ENCODE measurements at regions not wholly inside any gene's neighbourhood (a gene's known extent, or its start where the extent isn't known, plus 50 kb on each side); places are given as distances from the start of the nearest gene placed in this dataset.

DNA sequence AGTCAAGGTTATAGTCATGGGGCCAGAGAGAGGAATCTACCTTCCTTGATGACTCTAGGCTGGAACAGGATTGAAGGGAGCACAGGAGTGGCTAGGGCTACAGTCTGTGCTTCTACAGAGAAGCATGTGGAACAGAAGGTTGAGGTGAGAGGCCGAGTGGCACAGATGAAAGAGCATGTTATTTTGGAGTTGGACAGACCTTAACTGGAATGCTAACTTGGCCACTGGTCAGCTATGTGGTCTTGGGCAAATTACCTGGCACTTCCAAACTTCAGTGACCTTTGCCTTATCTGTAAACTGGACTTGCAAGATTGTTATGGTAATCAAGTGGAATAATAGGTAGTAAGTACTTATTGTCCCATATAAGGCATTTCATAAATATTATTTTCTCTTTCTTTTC, 252.7 kb downstream of the KCNRG start:
- CTCF ChIA-PET, result no interaction called here
- TF ChIP-seq CTCF (conservative IDR thresholded peaks at IDR 0.05; ENCODE audit: low read depth, low read length), result no peak
- TF ChIP-seq EZH2 (IDR thresholded peaks at IDR 0.05; ENCODE audit: borderline replicate concordance, low read depth, low read length, poor library complexity, severe bottlenecking), result no peak
- Histone ChIP-seq H3K36me3 (ENCODE audit: insufficient read depth, low read length, poor library complexity, severe bottlenecking) (no peaks in the 10 kb centered on the region), H3K4me1 (ENCODE audit: insufficient read depth, low read length, poor library complexity, severe bottlenecking) (no peaks in the 10 kb centered on the region), H3K27me3 (replicated peaks; ENCODE audit: insufficient read depth, low read depth, low read length, poor library complexity) (no peaks in the 10 kb centered on the region), H3K27ac (ENCODE audit: low read depth, low read length, poor library complexity, severe bottlenecking) (no peak overlapping the region), H3K4me3 (ENCODE audit: low read depth, low read length, poor library complexity, severe bottlenecking) (no peak overlapping the region), H3K9me3 (ENCODE audit: low read depth, low read length, poor library complexity, severe bottlenecking) (no peaks in the 10 kb centered on the region)
- POLR2A ChIA-PET (ENCODE audit: low non-redundant PET), result no interaction called here
- no peak for DNase-seq (ENCODE audit: low spot score)
- no TSS peak for BruUV-seq (replicated peaks)
- intact Hi-C loops (cut with micrococcal nuclease; ENCODE audit: unreplicated experiment), result loop anchor here (5.0 kb wide), 1 partner anchor 186 kb away; no protein-coding TSS in a partner anchor

DNA sequence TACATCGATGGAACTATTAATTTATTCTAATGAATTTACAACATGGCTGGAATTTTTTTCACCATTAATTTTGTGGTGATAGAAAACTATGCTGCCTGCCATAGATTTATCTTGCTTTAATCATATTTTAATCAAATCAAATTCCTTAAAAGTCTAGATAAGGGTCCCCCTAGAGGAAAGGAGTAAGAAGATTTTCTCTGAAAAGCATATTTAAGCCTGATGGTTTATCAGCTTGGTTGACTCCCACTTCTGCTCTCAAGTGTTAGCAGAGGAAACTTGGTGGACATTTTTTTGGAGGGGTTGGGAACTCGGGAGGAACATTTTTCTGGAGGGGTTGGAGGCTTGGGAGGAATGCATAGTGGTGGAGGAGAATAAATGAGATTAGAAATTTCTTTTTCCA, 253.3 kb downstream of the KCNRG start:
- intact Hi-C loops (cut with micrococcal nuclease; ENCODE audit: unreplicated experiment), result loop anchor here (5.0 kb wide), 1 partner anchor 186 kb away; no protein-coding TSS in a partner anchor
- Histone ChIP-seq H3K9me3 (ENCODE audit: low read depth, low read length, poor library complexity, severe bottlenecking) (no peaks in the 10 kb centered on the region), H3K36me3 (ENCODE audit: insufficient read depth, low read length, poor library complexity, severe bottlenecking) (no peaks in the 10 kb centered on the region), H3K27me3 (replicated peaks; ENCODE audit: insufficient read depth, low read depth, low read length, poor library complexity) (no peaks in the 10 kb centered on the region), H3K4me1 (ENCODE audit: insufficient read depth, low read length, poor library complexity, severe bottlenecking) (no peaks in the 10 kb centered on the region), H3K27ac (ENCODE audit: low read depth, low read length, poor library complexity, severe bottlenecking) (no peak overlapping the region), H3K4me3 (ENCODE audit: low read depth, low read length, poor library complexity, severe bottlenecking) (no peak overlapping the region)
- POLR2A ChIA-PET (ENCODE audit: low non-redundant PET), result no interaction called here
- DNase-seq (ENCODE audit: low spot score), result peak; percentile 18
- TF ChIP-seq EZH2 (IDR thresholded peaks at IDR 0.05; ENCODE audit: borderline replicate concordance, low read depth, low read length, poor library complexity, severe bottlenecking) (no peak), CTCF (conservative IDR thresholded peaks at IDR 0.05; ENCODE audit: low read depth, low read length) (peak; percentile 41)
- CTCF ChIA-PET, result no interaction called here
- no TSS peak for BruUV-seq (replicated peaks)

- H3K4me1 ChIP-seq (ENCODE audit: insufficient read depth, low read length, poor library complexity, severe bottlenecking), result no peaks in the 10 kb centered on the region
- no peaks in the 10 kb centered on the region for H3K27me3 ChIP-seq (replicated peaks; ENCODE audit: insufficient read depth, low read depth, low read length, poor library complexity)
- CTCF ChIA-PET, result no interaction called here
- TF ChIP-seq EZH2 (IDR thresholded peaks at IDR 0.05; ENCODE audit: borderline replicate concordance, low read depth, low read length, poor library complexity, severe bottlenecking) (no peak), CTCF (conservative IDR thresholded peaks at IDR 0.05; ENCODE audit: low read depth, low read length) (no peak)
- POLR2A ChIA-PET (ENCODE audit: low non-redundant PET), result no interaction called here
- intact Hi-C loops (cut with micrococcal nuclease; ENCODE audit: unreplicated experiment), result no loop called here
- no peak for DNase-seq (ENCODE audit: low spot score)
- no peaks in the 10 kb centered on the region for H3K36me3 ChIP-seq (ENCODE audit: insufficient read depth, low read length, poor library complexity, severe bottlenecking)
- no TSS peak for BruUV-seq (replicated peaks)
- no peak overlapping the region for H3K4me3 ChIP-seq (ENCODE audit: low read depth, low read length, poor library complexity, severe bottlenecking)
- H3K9me3 ChIP-seq (ENCODE audit: low read depth, low read length, poor library complexity, severe bottlenecking), result no peaks in the 10 kb centered on the region
- H3K27ac ChIP-seq (ENCODE audit: low read depth, low read length, poor library complexity, severe bottlenecking), result no peak overlapping the region
Observed at GRCh38 chr13:50274181-50274580, 258.9 kb downstream of the KCNRG start.
